Esophagus (tissue), 2 donors: ENCODE measurements at regions not wholly inside any gene's neighbourhood (a gene's known extent, or its start where the extent isn't known, plus 50 kb on each side); places are given as distances from the start of the nearest gene placed in this dataset.
"Not testable (repeated sequence)": the region's sequence is repeated elsewhere in the genome, so short reads cannot be mapped to it uniquely, and the experiment has no call there.

Source experiments
- H3K27ac ChIP-seq, 2 donors: one replicate each; pipeline ENCODE4 v1.5.1; 2013; ENCODE audit warnings: low read depth in 2 of 2, mild to moderate bottlenecking in 2 of 2, inconsistent platforms in 1 of 2, low read length in 1 of 2, moderate library complexity in 1 of 2
- H3K27me3 ChIP-seq, 2 donors: one replicate each; pipeline ENCODE4 v1.6.1; 2013; ENCODE audit warnings: low read length in 2 of 2, control low read depth in 1 of 2, mild to moderate bottlenecking in 1 of 2; ENCODE audit not compliant: insufficient read depth in 2 of 2, control insufficient read depth in 1 of 2
- H3K36me3 ChIP-seq, 2 donors: one replicate each; pipeline ENCODE4 v1.6.1; 2013; ENCODE audit warnings: low read length in 1 of 2; ENCODE audit not compliant: control insufficient read depth in 2 of 2, insufficient read depth in 2 of 2
- H3K4me1 ChIP-seq, 2 donors: one replicate each; pipeline ENCODE4 v1.6.1; 2013; ENCODE audit warnings: low read length in 1 of 2; ENCODE audit not compliant: control insufficient read depth in 2 of 2, insufficient read depth in 2 of 2
- H3K4me3 ChIP-seq, 2 donors: one replicate each; pipeline ENCODE4 v1.5.1; 2013; ENCODE audit warnings: low read length in 2 of 2, mild to moderate bottlenecking in 2 of 2, low read depth in 1 of 2, moderate library complexity in 1 of 2
- H3K9me3 ChIP-seq, 2 donors: one replicate each; pipeline ENCODE4 v1.6.1; 2013; ENCODE audit warnings: mild to moderate bottlenecking in 2 of 2, low read depth in 1 of 2, low read length in 1 of 2, moderate library complexity in 1 of 2; ENCODE audit not compliant: control insufficient read depth in 2 of 2, insufficient read depth in 1 of 2
- WGBS, 2 donors: extraction: QIAGEN DNeasy Blood & Tissue Kit; methylation state at CpG; one replicate each; pipeline ENCODE4 v1.1.7; 2013; 5-methylcytosine and 5-hydroxymethylcytosine counted together
- donor health status: healthy with polysubstance abuse.
- donor health status: Bipolar disorder and iron deficiency.

GRCh38 chr11:25779033-25779432, 552.9 kb upstream of the ANO3 start:
- no peak overlapping the region for H3K4me3 ChIP-seq
- no peaks in the 10 kb centered on the region for H3K4me1 ChIP-seq
- no peaks in the 10 kb centered on the region for H3K27me3 ChIP-seq
- H3K36me3 ChIP-seq, result no peaks in the 10 kb centered on the region
- H3K9me3 ChIP-seq, result no peaks in the 10 kb centered on the region
- H3K27ac ChIP-seq, result no peak overlapping the region
- WGBS, 2 donors, result 82 to 83% methylated on average over 1 of the region's 1 CpG

- WGBS, 2 donors, result 44 to 45% methylated on average over 3 of the region's 3 CpGs
- Histone ChIP-seq H3K9me3 (no peaks in the 10 kb centered on the region), H3K4me1 (no peaks in the 10 kb centered on the region), H3K27ac (no peak overlapping the region), H3K4me3 (no peak overlapping the region), H3K36me3 (no peaks in the 10 kb centered on the region), H3K27me3 (no peaks in the 10 kb centered on the region)
These were observed 544.5 kb upstream of the ANO3 start for GRCh38 chr11:25787416-25787815.

- Histone ChIP-seq H3K4me3 (no peak overlapping the region), H3K27me3 (no peaks in the 10 kb centered on the region), H3K27ac (no peak overlapping the region), H3K4me1 (no peaks in the 10 kb centered on the region), H3K9me3 (no peaks in the 10 kb centered on the region), H3K36me3 (no peaks in the 10 kb centered on the region)
- WGBS, 2 donors, result 60 to 68% methylated on average over 1 of the region's 1 CpG
These were observed 541.5 kb upstream of the ANO3 start for GRCh38 chr11:25790396-25790795.

GRCh38 chr11:25793637-25794036, 538.3 kb upstream of the ANO3 start:
- 77 to 87% methylated on average over 7 of the region's 7 CpGs for WGBS, 2 donors

GRCh38 chr11:25794804-25795203, 537.1 kb upstream of the ANO3 start:
- H3K27me3 ChIP-seq, result no peaks in the 10 kb centered on the region
- no peak overlapping the region for H3K4me3 ChIP-seq
- 85 to 90% methylated on average over 1 of the region's 1 CpG for whole genome bisulfite sequencing, 2 donors
- no peaks in the 10 kb centered on the region for H3K4me1 ChIP-seq
- no peaks in the 10 kb centered on the region for H3K36me3 ChIP-seq
- H3K27ac ChIP-seq, result no peak overlapping the region
- no peaks in the 10 kb centered on the region for H3K9me3 ChIP-seq

More at GRCh38 chr11:25793637-25794036, 538.3 kb upstream of the ANO3 start:
- H3K27me3 ChIP-seq, result no peaks in the 10 kb centered on the region
- H3K36me3 ChIP-seq, result no peaks in the 10 kb centered on the region
- no peaks in the 10 kb centered on the region for H3K4me1 ChIP-seq
- H3K4me3 ChIP-seq, result no peak overlapping the region
- H3K9me3 ChIP-seq, result no peaks in the 10 kb centered on the region
- no peak overlapping the region for H3K27ac ChIP-seq

GRCh38 chr11:25816411-25816810, 515.5 kb upstream of the ANO3 start:
- H3K4me1 ChIP-seq, result no peaks in the 10 kb centered on the region
- H3K36me3 ChIP-seq, result no peaks in the 10 kb centered on the region
- H3K27me3 ChIP-seq, result no peaks in the 10 kb centered on the region
- no peaks in the 10 kb centered on the region for H3K9me3 ChIP-seq
- H3K4me3 ChIP-seq, result no peak overlapping the region
- no peak overlapping the region for H3K27ac ChIP-seq
- 85 to 88% methylated on average over 3 of the region's 3 CpGs for WGBS, 2 donors

- no peak overlapping the region for H3K4me3 ChIP-seq
- no peaks in the 10 kb centered on the region for H3K27me3 ChIP-seq
- peaks cover 0 to 5% of the 10 kb centered on the region in 2 donors for H3K9me3 ChIP-seq
- H3K4me1 ChIP-seq, result no peaks in the 10 kb centered on the region
- no peak overlapping the region for H3K27ac ChIP-seq
- no peaks in the 10 kb centered on the region for H3K36me3 ChIP-seq
These were observed 507.2 kb upstream of the ANO3 start for GRCh38 chr11:25824688-25825087.

GRCh38 chr11:25831485-25831884, 500.4 kb upstream of the ANO3 start:
- not testable (repeated sequence) for H3K4me1 ChIP-seq, H3K27me3 ChIP-seq, H3K9me3 ChIP-seq, H3K27ac ChIP-seq, H3K36me3 ChIP-seq, H3K4me3 ChIP-seq
- WGBS, 2 donors, result 88% methylated on average over 10 of the region's 10 CpGs

GRCh38 chr11:25838918-25839625, 492.9 kb upstream of the ANO3 start:
- Histone ChIP-seq H3K27ac (no peak overlapping the region), H3K27me3 (no peaks in the 10 kb centered on the region), H3K4me1 (no peaks in the 10 kb centered on the region), H3K36me3 (no peaks in the 10 kb centered on the region), H3K9me3 (no peaks in the 10 kb centered on the region), H3K4me3 (no peak overlapping the region)
- 79% methylated on average over 6 of the region's 6 CpGs for WGBS, 2 donors

GRCh38 chr11:25844811-25845210, 487.1 kb upstream of the ANO3 start:
- Histone ChIP-seq H3K4me1 (no peaks in the 10 kb centered on the region), H3K27ac (no peak overlapping the region), H3K9me3 (no peaks in the 10 kb centered on the region), H3K36me3 (no peaks in the 10 kb centered on the region), H3K27me3 (no peaks in the 10 kb centered on the region), H3K4me3 (no peak overlapping the region)
- WGBS, 2 donors, result 66 to 71% methylated on average over 4 of the region's 4 CpGs
